Ishikawa (cell line): ENCODE measurements at regions not wholly inside any gene's neighbourhood (a gene's known extent, or its start where the extent isn't known, plus 50 kb on each side); places are given as distances from the start of the nearest gene placed in this dataset.

Experiments used
- EGR1 ChIP-seq: IDR thresholded peaks from 2 replicates; pipeline ENCODE4 v1.6.1; 2012
- EP300 ChIP-seq: IDR thresholded peaks from 2 replicates; pipeline ENCODE4 v1.6.1; 2012; ENCODE audit warnings: borderline replicate concordance
- FOXM1 ChIP-seq: IDR thresholded peaks from 2 replicates; pipeline ENCODE4 v1.6.1; 2012; ENCODE audit warnings: low read depth, borderline replicate concordance
- TF ChIP-seq, protein P1 (sequence below): IDR thresholded peaks from 2 replicates; pipeline ENCODE4 v1.6.1; 2012
- TF ChIP-seq, protein P2 (sequence below): IDR thresholded peaks from 2 replicates; pipeline ENCODE4 v1.6.1; 2012; ENCODE audit warnings: low read depth, mild to moderate bottlenecking

DNA sequence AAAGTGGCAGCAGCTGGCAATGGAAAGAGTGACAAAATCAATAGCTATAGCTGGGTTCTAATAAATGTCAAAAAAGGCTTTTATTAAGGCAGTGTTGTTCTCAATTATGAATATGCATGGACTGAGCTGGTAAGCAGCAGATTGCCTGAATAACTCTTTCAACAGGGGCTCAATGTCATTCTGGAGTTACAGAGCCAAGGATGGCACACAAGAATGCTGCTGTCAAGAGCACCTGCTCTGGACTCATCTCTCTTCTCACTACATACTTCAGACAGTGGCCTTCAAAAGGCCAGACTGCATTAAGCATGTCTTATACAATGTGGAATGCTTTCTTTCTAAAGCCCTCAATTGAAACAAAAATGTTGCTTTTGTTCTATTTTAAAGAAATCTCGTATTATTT, 351.4 kb downstream of the KLHL13 start:
- TF ChIP-seq FOXM1 (no peak), EGR1 (no peak), EP300 (no peak)
- TF ChIP-seq, protein P1, sequence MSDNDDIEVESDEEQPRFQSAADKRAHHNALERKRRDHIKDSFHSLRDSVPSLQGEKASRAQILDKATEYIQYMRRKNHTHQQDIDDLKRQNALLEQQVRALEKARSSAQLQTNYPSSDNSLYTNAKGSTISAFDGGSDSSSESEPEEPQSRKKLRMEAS = no peak
- TF ChIP-seq, protein P2, sequence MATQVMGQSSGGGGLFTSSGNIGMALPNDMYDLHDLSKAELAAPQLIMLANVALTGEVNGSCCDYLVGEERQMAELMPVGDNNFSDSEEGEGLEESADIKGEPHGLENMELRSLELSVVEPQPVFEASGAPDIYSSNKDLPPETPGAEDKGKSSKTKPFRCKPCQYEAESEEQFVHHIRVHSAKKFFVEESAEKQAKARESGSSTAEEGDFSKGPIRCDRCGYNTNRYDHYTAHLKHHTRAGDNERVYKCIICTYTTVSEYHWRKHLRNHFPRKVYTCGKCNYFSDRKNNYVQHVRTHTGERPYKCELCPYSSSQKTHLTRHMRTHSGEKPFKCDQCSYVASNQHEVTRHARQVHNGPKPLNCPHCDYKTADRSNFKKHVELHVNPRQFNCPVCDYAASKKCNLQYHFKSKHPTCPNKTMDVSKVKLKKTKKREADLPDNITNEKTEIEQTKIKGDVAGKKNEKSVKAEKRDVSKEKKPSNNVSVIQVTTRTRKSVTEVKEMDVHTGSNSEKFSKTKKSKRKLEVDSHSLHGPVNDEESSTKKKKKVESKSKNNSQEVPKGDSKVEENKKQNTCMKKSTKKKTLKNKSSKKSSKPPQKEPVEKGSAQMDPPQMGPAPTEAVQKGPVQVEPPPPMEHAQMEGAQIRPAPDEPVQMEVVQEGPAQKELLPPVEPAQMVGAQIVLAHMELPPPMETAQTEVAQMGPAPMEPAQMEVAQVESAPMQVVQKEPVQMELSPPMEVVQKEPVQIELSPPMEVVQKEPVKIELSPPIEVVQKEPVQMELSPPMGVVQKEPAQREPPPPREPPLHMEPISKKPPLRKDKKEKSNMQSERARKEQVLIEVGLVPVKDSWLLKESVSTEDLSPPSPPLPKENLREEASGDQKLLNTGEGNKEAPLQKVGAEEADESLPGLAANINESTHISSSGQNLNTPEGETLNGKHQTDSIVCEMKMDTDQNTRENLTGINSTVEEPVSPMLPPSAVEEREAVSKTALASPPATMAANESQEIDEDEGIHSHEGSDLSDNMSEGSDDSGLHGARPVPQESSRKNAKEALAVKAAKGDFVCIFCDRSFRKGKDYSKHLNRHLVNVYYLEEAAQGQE = no peak
